ENCODE measurements at regions not wholly inside any gene's neighbourhood (a gene's known extent, or its start where the extent isn't known, plus 50 kb on each side); places are given as distances from the start of the nearest gene placed in this dataset.
"Not testable (repeated sequence)": the region's sequence is repeated elsewhere in the genome, so short reads cannot be mapped to it uniquely, and the experiment has no call there.

DNA sequence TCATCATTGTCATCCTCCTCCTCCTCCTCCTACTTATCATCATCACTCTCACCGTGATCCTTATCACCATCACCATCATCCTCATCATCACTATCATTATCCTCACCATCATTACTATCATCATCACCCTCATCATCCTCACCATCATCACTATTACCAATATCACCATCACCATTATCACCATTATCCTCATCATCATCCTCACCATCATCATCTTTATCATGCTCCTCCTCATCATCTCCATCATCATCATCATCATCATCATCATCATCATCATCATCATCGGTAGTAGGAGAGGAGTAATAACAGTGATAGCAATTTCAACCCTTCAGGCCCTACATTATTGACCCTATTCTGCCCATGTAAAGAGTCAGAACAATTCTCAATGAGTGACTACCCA is 345.9 kb upstream of the ZNF32 start:
- Histone ChIP-seq H3K4me2 (ENCODE audit: low read length) (no peak overlapping the region), H3K4me1 (ENCODE audit: control insufficient read depth in 1 of 2, insufficient read depth in 2 of 2, low read length in 2 of 2) (no peaks in the 10 kb centered on the region), H3K27me3 (ENCODE audit: insufficient read depth, low read length) (peaks cover 17% of the 10 kb centered on the region; the same call in 1 of the 2 replicates), H3K27ac (ENCODE audit: low read depth, low read length) (no peak overlapping the region), H3K79me2 (ENCODE audit: insufficient read depth, low read length) (no peaks in the 10 kb centered on the region), H2AFZ (ENCODE audit: low read depth, low read length, poor library complexity, severe bottlenecking) (no peak overlapping the region), H3K9me3 (ENCODE audit: control insufficient read depth in 1 of 2, insufficient read depth in 1 of 2, low read depth in 1 of 2, low read length in 2 of 2) (no peaks in the 10 kb centered on the region), H3K9me2 (ENCODE audit: insufficient read depth) (no peaks in the 10 kb centered on the region), H4K20me1 (ENCODE audit: insufficient read depth) (no peaks in the 10 kb centered on the region), H3K9ac (ENCODE audit: low read length) (no peak overlapping the region), H3K36me3 (ENCODE audit: control insufficient read depth in 1 of 2, insufficient read depth in 2 of 2, low read length in 2 of 2) (no peaks in the 10 kb centered on the region), H3K4me3 (replicated peaks in 1 of 2; ENCODE audit: low read depth in 1 of 2, low read length in 2 of 2) (no peak overlapping the region)
- intact Hi-C loops (cut with micrococcal nuclease): no loop called here
- ChIA-PET RAD21 (ENCODE audit: low non-redundant PET in 1 of 2, low total read pairs in 2 of 2, uncharacterized antibody in 2 of 2, unreplicated experiment in 2 of 2) (no interaction called here), CTCF (no interaction called here), POLR2A (no interaction called here)
- no peak for TF ChIP-seq ZNF274 (IDR thresholded peaks at IDR 0.05; ENCODE audit: low read depth, low read length)
- TF ChIP-seq, protein P1, sequence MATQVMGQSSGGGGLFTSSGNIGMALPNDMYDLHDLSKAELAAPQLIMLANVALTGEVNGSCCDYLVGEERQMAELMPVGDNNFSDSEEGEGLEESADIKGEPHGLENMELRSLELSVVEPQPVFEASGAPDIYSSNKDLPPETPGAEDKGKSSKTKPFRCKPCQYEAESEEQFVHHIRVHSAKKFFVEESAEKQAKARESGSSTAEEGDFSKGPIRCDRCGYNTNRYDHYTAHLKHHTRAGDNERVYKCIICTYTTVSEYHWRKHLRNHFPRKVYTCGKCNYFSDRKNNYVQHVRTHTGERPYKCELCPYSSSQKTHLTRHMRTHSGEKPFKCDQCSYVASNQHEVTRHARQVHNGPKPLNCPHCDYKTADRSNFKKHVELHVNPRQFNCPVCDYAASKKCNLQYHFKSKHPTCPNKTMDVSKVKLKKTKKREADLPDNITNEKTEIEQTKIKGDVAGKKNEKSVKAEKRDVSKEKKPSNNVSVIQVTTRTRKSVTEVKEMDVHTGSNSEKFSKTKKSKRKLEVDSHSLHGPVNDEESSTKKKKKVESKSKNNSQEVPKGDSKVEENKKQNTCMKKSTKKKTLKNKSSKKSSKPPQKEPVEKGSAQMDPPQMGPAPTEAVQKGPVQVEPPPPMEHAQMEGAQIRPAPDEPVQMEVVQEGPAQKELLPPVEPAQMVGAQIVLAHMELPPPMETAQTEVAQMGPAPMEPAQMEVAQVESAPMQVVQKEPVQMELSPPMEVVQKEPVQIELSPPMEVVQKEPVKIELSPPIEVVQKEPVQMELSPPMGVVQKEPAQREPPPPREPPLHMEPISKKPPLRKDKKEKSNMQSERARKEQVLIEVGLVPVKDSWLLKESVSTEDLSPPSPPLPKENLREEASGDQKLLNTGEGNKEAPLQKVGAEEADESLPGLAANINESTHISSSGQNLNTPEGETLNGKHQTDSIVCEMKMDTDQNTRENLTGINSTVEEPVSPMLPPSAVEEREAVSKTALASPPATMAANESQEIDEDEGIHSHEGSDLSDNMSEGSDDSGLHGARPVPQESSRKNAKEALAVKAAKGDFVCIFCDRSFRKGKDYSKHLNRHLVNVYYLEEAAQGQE (IDR thresholded peaks at IDR 0.05; ENCODE audit: low read depth): no peak
- no peak for TF ChIP-seq TCF7L2 (IDR thresholded peaks at IDR 0.05; ENCODE audit: borderline replicate concordance, extremely low read depth, insufficient read depth, insufficient read length)
- no peak for TF ChIP-seq CEBPB (IDR thresholded peaks at IDR 0.05; ENCODE audit: low read depth)
- TF ChIP-seq POLR2AphosphoS5 (IDR thresholded peaks at IDR 0.05; ENCODE audit: low read depth, low read length): no peak
- TF ChIP-seq, protein P2, sequence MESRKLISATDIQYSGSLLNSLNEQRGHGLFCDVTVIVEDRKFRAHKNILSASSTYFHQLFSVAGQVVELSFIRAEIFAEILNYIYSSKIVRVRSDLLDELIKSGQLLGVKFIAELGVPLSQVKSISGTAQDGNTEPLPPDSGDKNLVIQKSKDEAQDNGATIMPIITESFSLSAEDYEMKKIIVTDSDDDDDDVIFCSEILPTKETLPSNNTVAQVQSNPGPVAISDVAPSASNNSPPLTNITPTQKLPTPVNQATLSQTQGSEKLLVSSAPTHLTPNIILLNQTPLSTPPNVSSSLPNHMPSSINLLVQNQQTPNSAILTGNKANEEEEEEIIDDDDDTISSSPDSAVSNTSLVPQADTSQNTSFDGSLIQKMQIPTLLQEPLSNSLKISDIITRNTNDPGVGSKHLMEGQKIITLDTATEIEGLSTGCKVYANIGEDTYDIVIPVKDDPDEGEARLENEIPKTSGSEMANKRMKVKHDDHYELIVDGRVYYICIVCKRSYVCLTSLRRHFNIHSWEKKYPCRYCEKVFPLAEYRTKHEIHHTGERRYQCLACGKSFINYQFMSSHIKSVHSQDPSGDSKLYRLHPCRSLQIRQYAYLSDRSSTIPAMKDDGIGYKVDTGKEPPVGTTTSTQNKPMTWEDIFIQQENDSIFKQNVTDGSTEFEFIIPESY (IDR thresholded peaks at IDR 0.05; ENCODE audit: extremely low read depth, insufficient replicate concordance, low read length): no peak
- no peak for TF ChIP-seq POLR2A (IDR thresholded peaks at IDR 0.05; ENCODE audit: borderline replicate concordance, extremely low read depth, insufficient read depth, insufficient read length)
- no peak for TF ChIP-seq RAD21 (IDR thresholded peaks at IDR 0.05; ENCODE audit: low read depth)
- TF ChIP-seq, protein P3, sequence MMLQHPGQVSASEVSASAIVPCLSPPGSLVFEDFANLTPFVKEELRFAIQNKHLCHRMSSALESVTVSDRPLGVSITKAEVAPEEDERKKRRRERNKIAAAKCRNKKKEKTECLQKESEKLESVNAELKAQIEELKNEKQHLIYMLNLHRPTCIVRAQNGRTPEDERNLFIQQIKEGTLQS (IDR thresholded peaks at IDR 0.05): no peak
- no TSS peak for BruUV-seq (replicated peaks)
- DNase-seq (ENCODE audit: low read depth, low spot score) (no peak), ATAC-seq (no peak)

DNA sequence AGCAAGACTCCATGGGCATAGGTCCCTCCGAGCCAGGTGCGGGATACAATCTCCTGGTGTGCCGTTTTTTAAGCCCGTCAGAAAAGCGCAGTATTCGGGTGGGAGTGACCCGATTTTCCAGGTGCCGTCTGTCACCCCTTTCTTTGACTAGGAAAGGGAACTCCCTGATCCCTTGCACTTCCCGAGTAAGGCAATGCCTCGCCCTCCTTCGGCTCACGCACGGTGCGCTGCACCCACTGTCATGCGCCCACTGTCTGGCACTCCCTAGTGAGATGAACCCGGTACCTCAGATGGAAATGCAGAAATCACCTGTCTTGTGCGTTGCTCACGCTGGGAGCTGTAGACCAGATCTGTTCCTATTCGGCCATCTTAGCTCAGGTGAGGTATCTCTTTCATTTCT is 344.1 kb upstream of the ZNF32 start:
- H2AFZ ChIP-seq (ENCODE audit: low read depth, low read length, poor library complexity, severe bottlenecking); BruUV-seq (replicated peaks); H3K27ac ChIP-seq (ENCODE audit: low read depth, low read length); POLR2A ChIA-PET; H3K79me2 ChIP-seq (ENCODE audit: insufficient read depth, low read length); H3K9ac ChIP-seq (ENCODE audit: low read length); H3K4me3 ChIP-seq (replicated peaks in 1 of 2; ENCODE audit: low read depth in 1 of 2, low read length in 2 of 2); H3K36me3 ChIP-seq (ENCODE audit: control insufficient read depth in 1 of 2, insufficient read depth in 2 of 2, low read length in 2 of 2); H3K9me2 ChIP-seq (ENCODE audit: insufficient read depth); RAD21 ChIA-PET (ENCODE audit: low non-redundant PET in 1 of 2, low total read pairs in 2 of 2, uncharacterized antibody in 2 of 2, unreplicated experiment in 2 of 2); H3K4me1 ChIP-seq (ENCODE audit: control insufficient read depth in 1 of 2, insufficient read depth in 2 of 2, low read length in 2 of 2); H4K20me1 ChIP-seq (ENCODE audit: insufficient read depth); H3K4me2 ChIP-seq (ENCODE audit: low read length); ATAC-seq; H3K9me3 ChIP-seq (ENCODE audit: control insufficient read depth in 1 of 2, insufficient read depth in 1 of 2, low read depth in 1 of 2, low read length in 2 of 2); DNase-seq (ENCODE audit: low read depth, low spot score); CTCF ChIA-PET; intact Hi-C loops (cut with micrococcal nuclease): not testable (repeated sequence)
- H3K27me3 ChIP-seq (ENCODE audit: insufficient read depth, low read length): peaks cover 15% of the 10 kb centered on the region; the same call in 1 of the 2 replicates

All from HCT116 (cell line).